ENCODE measurements at regions not wholly inside any gene's neighbourhood (a gene's known extent, or its start where the extent isn't known, plus 50 kb on each side); places are given as distances from the start of the nearest gene placed in this dataset.

DNA sequence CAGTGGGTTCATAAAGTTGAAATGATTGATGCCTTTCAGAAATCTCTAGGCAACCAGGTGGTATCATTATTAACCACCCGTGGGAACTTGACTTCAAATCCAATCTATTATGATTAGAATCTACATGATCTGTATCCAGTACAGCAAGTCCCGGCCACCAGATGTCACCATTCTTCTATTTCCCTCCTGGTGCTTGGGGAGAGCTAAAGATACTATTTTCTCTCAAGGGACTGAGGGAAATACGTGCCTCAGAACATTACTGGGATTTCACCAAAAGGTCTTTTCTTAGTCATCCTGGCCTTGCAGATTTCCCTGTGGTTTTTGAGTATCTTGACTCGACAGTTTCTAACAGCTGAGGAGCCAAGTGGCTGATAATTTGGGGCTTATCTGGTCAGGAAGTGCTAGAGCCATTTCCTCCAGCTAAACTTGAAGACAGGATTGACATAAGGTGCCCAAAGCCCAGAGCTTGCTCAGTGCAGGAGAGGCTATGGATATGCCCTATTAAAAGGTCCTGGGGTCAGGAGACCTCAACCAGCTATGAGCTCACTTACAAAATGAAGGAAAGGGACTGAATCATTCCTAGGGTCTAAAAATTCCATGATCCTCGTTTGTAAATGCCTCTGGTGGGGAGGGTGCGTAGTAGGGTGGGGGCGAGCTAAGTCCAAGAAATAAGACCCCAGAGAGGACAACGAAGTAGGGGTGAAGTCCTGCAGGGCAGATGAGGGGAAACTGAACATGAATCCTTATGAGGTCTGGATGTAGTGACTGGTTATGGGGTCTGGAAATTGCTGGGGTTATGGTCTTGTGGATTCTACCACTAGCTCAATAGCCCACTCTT is 135.4 kb upstream of the MGAT5 start:
- H3K4me1 Mint-ChIP-seq (ENCODE audit: low read depth), result peaks cover 35% of the 10 kb centered on the region
- CTCF ChIA-PET, result interaction anchor here (0.6 to 7.1 kb wide), 48 partner anchors 9 to 346 kb away, joined by 3 to 111 read pairs (median 5); partner anchors contain the start of gene MGAT5
- H3K9me3 Mint-ChIP-seq, result no peaks in the 10 kb centered on the region
- POLR2A ChIA-PET, result interaction anchor here (0.6 to 3.8 kb wide), 13 partner anchors 8 to 293 kb away, joined by 3 to 18 read pairs (median 5); no protein-coding TSS in a partner anchor
- no peaks in the 10 kb centered on the region for H3K36me3 Mint-ChIP-seq
- peak overlapping the region; percentile 95 for H3K4me3 Mint-ChIP-seq
- intact Hi-C loops (cut with micrococcal nuclease), result loop anchor here (1.0 to 5.0 kb wide), 11 partner anchors 18 to 800 kb away; partner anchors contain the start of gene CCNT2
- no peak overlapping the region for H3K27ac Mint-ChIP-seq
- peaks cover 4% of the 10 kb centered on the region for H3K27me3 Mint-ChIP-seq
- peak; percentile 91 for DNase-seq

DNA sequence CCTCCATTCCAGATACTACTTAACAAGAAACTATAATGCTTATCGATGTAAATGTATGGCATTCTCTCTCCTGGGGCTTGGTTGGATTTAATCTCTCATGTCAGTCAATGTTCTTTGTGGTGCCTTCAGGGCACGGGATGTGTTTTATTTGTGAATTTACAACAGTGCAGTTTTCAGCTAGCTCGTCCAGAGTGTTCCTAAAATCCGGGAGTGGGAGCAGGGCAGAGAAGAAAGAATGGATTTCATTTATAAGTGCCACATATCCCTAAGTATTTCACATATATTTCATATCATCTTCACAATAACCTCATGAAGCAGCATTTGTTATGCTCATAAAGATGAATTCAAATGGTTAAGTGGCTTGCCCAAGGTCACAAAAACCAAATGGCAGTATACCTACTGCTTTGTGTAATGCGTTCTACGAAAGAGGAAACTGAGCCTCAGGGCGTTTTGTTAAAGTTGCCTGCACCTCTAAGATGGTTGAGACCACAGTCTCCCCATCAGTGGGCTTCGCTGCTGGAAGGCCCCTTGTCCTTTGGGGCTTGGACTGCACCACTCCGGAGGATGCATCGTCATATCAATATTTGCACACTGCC is 134.7 kb upstream of the MGAT5 start:
- intact Hi-C loops (cut with micrococcal nuclease), result loop anchor here (1.0 to 5.0 kb wide), 6 partner anchors 18 to 800 kb away; partner anchors contain the start of gene CCNT2
- ChIA-PET POLR2A (interaction anchor here (0.6 to 4.3 kb wide), 15 partner anchors 7 to 292 kb away, joined by 3 to 21 read pairs (median 5); no protein-coding TSS in a partner anchor), CTCF (interaction anchor here (0.6 to 7.1 kb wide), 41 partner anchors 8 to 333 kb away, joined by 3 to 111 read pairs (median 5); partner anchors contain the start of gene MGAT5)
- no peaks in the 10 kb centered on the region for H3K9me3 Mint-ChIP-seq
- peaks cover 4% of the 10 kb centered on the region for H3K27me3 Mint-ChIP-seq
- H3K4me1 Mint-ChIP-seq (ENCODE audit: low read depth), result peaks cover 42% of the 10 kb centered on the region
- peak overlapping the region; percentile 94 for H3K27ac Mint-ChIP-seq
- peak overlapping the region; percentile 95 for H3K4me3 Mint-ChIP-seq
- H3K36me3 Mint-ChIP-seq, result no peaks in the 10 kb centered on the region
- no peak for DNase-seq

DNA sequence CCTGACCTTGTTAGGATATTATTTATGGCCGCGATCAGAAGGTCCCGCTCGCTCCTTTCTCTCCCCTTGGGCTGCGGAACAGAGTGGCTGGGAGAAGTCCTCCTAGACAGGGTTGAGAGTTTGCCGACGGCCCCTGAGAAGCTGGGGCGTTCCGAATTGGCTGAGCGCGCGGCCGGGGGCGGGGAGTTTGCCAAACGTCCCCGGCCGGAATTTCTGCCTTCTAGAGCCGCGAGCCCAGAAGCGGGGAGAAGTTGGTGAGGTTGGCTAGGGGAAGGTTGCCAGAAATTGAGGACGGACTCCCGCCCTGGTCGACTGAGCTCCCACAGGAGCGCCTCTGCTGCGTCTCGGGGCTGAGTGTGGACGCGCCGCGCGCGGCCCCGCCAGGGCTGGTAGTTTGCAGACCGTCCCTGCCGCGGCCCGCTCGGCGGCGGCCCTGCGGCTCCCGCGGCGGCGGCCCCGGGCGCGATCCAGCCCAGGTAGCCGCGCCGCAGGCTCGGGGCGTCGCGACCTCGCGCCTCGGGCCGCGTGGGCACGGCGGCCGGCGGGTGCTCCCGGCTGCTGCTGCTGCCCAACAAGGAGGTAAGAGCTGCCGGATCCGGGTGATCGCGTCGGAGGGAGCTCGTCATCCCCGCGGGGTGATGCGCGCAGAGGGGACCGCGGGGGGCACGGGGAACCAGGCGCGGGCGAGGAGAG is 134.0 kb upstream of the MGAT5 start:
- H3K4me1 Mint-ChIP-seq (ENCODE audit: low read depth), result peaks cover 47% of the 10 kb centered on the region
- H3K9me3 Mint-ChIP-seq, result no peaks in the 10 kb centered on the region
- H3K27ac Mint-ChIP-seq, result peak overlapping the region; percentile 94
- peak; percentile 87 for DNase-seq
- peak overlapping the region; percentile 95 for H3K4me3 Mint-ChIP-seq
- ChIA-PET POLR2A (interaction anchor here (0.7 to 4.3 kb wide), 13 partner anchors 8 to 291 kb away, joined by 3 to 21 read pairs (median 4); no protein-coding TSS in a partner anchor), CTCF (interaction anchor here (0.6 to 7.1 kb wide), 16 partner anchors 19 to 331 kb away, joined by 3 to 111 read pairs (median 6); partner anchors contain the start of gene MGAT5)
- H3K27me3 Mint-ChIP-seq, result peaks cover 2% of the 10 kb centered on the region
- no peaks in the 10 kb centered on the region for H3K36me3 Mint-ChIP-seq
- intact Hi-C loops (cut with micrococcal nuclease), result loop anchor here (1.0 to 10.0 kb wide), 7 partner anchors 17 to 799 kb away; partner anchors contain the start of gene CCNT2

DNA sequence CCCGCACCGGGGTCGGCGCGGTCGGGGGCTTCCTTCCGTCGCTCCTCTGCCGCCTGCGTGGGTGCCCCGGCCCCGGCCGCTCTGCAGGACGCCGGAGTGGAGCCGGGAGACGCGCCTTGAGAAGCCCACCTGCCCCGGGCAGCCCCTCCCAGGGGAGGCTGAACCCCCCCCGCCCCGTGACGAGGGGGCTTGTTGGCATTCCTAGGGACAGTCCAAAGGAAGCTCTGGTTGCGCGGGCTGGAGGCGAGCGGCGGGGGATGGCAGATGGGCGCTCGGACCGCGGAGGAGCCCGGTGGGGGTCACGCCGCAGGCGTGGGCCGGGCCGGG is 133.5 kb upstream of the MGAT5 start:
- Mint-ChIP-seq H3K27ac (no peak overlapping the region), H3K9me3 (no peaks in the 10 kb centered on the region), H3K4me3 (peak overlapping the region; percentile 75), H3K4me1 (ENCODE audit: low read depth) (peaks cover 52% of the 10 kb centered on the region), H3K36me3 (no peaks in the 10 kb centered on the region), H3K27me3 (peaks cover 2% of the 10 kb centered on the region)
- intact Hi-C loops (cut with micrococcal nuclease), result loop anchor here (10.0 kb wide), 1 partner anchor 564 kb away; no protein-coding TSS in a partner anchor
- DNase-seq, result no peak
- POLR2A ChIA-PET, result interaction anchor here (0.9 to 4.3 kb wide), 9 partner anchors 49 to 175 kb away, joined by 3 to 21 read pairs (median 4); no protein-coding TSS in a partner anchor
- CTCF ChIA-PET, result interaction anchor here (0.7 to 7.1 kb wide), 14 partner anchors 18 to 331 kb away, joined by 3 to 111 read pairs (median 6); partner anchors contain the start of gene MGAT5

DNA sequence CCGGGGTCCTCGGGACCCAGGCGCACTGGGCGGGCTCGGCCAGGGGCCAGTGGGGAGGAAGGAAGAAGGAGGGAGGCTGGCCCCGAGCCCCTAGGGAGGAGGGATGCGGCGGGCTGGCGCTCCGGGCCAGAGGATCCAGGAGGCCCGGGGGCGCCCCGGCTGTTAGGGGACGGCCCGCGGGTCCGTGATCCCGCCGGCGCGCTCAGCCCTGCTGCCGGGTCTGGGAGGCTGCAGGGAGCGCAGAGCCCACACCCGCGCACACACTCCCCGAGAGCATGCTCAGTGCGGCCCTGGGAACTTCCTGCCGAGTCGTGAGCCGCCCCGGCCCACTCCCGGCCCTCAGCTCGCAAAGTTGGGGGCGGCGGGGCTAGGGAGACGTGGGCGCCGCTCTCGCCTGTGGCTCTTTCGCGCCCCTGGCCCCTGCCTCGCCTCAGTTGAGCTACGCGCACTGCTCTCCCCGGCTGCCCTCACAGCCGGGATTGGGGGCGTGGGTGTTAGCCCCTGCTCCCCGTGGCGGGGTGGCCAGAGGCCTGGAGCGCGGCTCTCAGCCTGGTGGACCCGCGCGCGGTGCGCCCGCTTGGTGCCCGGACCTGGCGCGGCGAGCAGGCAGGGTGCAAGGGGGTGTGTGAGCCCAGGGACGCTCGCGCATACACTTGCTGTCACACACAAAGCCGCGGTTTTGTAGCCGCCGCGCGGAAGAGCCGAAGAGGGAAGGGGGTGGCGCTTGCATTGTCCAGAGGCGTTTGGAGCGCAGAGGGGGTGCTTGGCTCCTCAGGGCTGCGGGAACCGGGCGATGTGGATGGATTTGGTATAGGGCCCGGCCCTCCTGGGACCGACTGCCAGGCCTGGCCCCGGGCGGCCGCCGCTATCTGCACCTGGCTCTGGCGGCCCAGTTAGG is 132.9 kb upstream of the MGAT5 start:
- intact Hi-C loops (cut with micrococcal nuclease), result loop anchor here (10.0 kb wide), 1 partner anchor 564 kb away; no protein-coding TSS in a partner anchor
- ChIA-PET CTCF (interaction anchor here (0.6 to 7.1 kb wide), 13 partner anchors 9 to 330 kb away, joined by 3 to 111 read pairs (median 6); partner anchors contain the start of gene MGAT5), POLR2A (interaction anchor here (0.6 to 4.3 kb wide), 8 partner anchors 78 to 334 kb away, joined by 3 to 21 read pairs (median 6); no protein-coding TSS in a partner anchor)
- peak overlapping the region; percentile 75 for H3K4me3 Mint-ChIP-seq
- DNase-seq, result peak; percentile 73
- H3K9me3 Mint-ChIP-seq, result no peaks in the 10 kb centered on the region
- H3K27me3 Mint-ChIP-seq, result peaks cover 2% of the 10 kb centered on the region
- H3K36me3 Mint-ChIP-seq, result no peaks in the 10 kb centered on the region
- peak overlapping the region; percentile 23 for H3K27ac Mint-ChIP-seq
- H3K4me1 Mint-ChIP-seq (ENCODE audit: low read depth), result peaks cover 58% of the 10 kb centered on the region

DNA sequence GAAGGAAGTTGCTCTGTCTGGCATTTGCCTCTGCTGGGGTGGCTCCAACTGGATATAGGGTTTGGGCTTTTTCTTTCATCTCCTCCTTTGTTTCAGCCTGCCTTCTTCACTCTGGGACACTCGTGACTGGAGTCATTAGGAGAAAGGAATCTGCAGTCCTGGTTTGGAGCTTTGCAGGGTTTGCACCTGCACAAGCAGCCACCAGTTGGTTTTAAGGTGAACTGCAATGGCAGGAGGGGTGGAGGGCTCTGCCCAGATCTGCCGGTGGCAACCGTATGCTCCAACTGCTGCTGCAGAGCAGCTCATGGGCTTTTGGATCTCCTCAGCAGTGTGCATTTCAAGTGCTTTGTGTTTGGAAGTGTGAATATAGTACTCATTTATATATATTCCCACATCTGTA is 131.3 kb upstream of the MGAT5 start:
- H3K36me3 Mint-ChIP-seq, result no peaks in the 10 kb centered on the region
- H3K4me3 Mint-ChIP-seq, result no peak overlapping the region
- H3K27ac Mint-ChIP-seq, result no peak overlapping the region
- peaks cover 75% of the 10 kb centered on the region for H3K4me1 Mint-ChIP-seq (ENCODE audit: low read depth)
- H3K27me3 Mint-ChIP-seq, result no peaks in the 10 kb centered on the region
- no peaks in the 10 kb centered on the region for H3K9me3 Mint-ChIP-seq
- CTCF ChIA-PET, result interaction anchor here (0.6 to 7.1 kb wide), 9 partner anchors 18 to 329 kb away, joined by 3 to 111 read pairs (median 3); no protein-coding TSS in a partner anchor
- DNase-seq, result no peak
- intact Hi-C loops (cut with micrococcal nuclease), result loop anchor here (10.0 kb wide), 1 partner anchor 562 kb away; no protein-coding TSS in a partner anchor
- POLR2A ChIA-PET, result interaction anchor here (0.6 to 4.3 kb wide), 2 partner anchors 50 to 84 kb away, joined by 7 to 21 read pairs; no protein-coding TSS in a partner anchor

DNA sequence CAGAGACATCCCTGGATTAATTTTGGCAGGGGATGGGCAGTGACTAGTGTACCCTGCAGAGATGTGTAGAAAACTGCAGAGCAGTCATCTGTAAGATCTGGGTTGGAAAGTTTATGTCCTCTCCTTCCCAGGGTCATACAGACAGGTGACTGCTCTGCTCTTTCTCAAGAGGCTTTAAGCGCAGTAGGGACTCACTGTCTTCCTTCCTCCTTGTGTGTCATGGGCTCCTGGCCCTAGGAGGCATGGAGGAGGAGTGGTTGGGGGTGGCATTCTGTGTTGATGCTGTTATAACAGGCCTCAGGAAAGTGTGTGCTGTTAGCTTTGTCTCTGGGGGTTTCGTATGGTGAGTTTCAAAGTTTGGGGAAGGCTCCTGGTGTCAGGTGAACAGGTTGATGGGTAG is 130.5 kb upstream of the MGAT5 start:
- H3K27ac Mint-ChIP-seq, result no peak overlapping the region
- H3K27me3 Mint-ChIP-seq, result no peaks in the 10 kb centered on the region
- intact Hi-C loops (cut with micrococcal nuclease), result loop anchor here (10.0 kb wide), 1 partner anchor 561 kb away; no protein-coding TSS in a partner anchor
- POLR2A ChIA-PET, result interaction anchor here (4.3 kb wide), 1 partner anchor 83 kb away, joined by 21 read pairs; no protein-coding TSS in a partner anchor
- no peaks in the 10 kb centered on the region for H3K36me3 Mint-ChIP-seq
- CTCF ChIA-PET, result interaction anchor here (1.1 to 1.7 kb wide), 5 partner anchors 46 to 328 kb away, joined by 3 to 6 read pairs (median 3); no protein-coding TSS in a partner anchor
- no peak for DNase-seq
- no peak overlapping the region for H3K4me3 Mint-ChIP-seq
- H3K4me1 Mint-ChIP-seq (ENCODE audit: low read depth), result peaks cover 80% of the 10 kb centered on the region
- no peaks in the 10 kb centered on the region for H3K9me3 Mint-ChIP-seq

DNA sequence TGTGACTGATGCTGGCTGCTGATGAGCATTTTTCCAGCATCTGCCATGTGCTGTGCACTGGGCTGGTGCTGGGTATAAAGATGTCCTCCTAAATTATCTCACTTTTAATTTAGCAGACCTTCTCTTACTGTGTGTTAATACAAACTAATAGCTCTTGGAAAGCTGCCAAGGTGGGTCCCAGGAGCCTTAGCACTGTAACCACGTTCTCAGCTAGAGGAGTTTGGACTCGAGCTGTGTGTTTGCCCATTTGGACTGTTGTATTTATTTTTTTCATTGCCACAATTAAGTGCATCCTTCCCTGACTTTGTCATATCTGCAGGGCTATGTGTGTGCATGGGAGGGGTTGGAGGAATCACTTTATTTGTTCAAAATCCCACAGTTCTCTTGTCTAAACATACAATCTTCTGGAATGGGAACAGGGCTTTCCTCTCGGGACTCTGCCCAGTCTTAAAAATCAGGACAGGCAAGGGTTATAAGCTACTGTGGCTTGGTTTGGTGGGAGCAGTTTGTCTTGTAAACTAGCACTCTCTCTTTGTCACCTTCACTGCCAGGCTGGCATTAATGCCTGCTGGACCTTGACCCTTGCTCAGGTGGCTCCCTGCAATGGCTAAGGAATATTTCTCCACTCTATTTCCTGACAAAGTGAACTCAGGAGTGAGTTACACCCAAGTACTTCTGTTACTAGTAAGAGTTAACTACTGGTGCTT is 129.7 kb upstream of the MGAT5 start:
- H3K27me3 Mint-ChIP-seq, result no peaks in the 10 kb centered on the region
- peaks cover 77% of the 10 kb centered on the region for H3K4me1 Mint-ChIP-seq (ENCODE audit: low read depth)
- H3K27ac Mint-ChIP-seq, result no peak overlapping the region
- CTCF ChIA-PET, result interaction anchor here (1.1 to 2.2 kb wide), 2 partner anchors 45 to 83 kb away, joined by 3 to 10 read pairs; no protein-coding TSS in a partner anchor
- no peaks in the 10 kb centered on the region for H3K9me3 Mint-ChIP-seq
- no peaks in the 10 kb centered on the region for H3K36me3 Mint-ChIP-seq
- no peak overlapping the region for H3K4me3 Mint-ChIP-seq
- no peak for DNase-seq
- POLR2A ChIA-PET, result no interaction called here
- intact Hi-C loops (cut with micrococcal nuclease), result loop anchor here (10.0 kb wide), 1 partner anchor 561 kb away; no protein-coding TSS in a partner anchor

DNA sequence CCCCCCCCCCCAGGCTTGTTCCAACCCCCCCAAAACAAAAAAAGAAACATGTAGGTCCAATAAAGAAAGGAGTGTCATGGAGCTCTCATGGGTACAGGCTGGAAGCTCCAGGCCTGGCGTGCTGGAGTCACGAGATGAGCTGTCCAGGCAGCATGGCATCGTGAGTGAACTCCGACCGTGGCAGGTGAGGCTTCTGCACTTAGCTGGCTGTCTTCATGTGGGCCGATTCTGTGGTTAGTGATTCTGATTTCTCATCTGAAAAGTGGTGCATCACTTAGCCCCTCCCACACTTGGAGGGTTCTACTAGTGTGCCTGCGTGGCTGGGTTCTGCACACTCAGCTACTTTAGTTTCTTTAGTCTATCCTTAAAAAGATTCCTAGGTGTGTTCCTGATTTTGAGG is 126.4 kb upstream of the MGAT5 start:
- ChIA-PET POLR2A (interaction anchor here (0.6 to 2.3 kb wide), 8 partner anchors 9 to 123 kb away, joined by 3 to 10 read pairs (median 4); no protein-coding TSS in a partner anchor), CTCF (interaction anchor here (0.6 to 2.8 kb wide), 18 partner anchors 9 to 876 kb away, joined by 3 to 26 read pairs (median 4); no protein-coding TSS in a partner anchor)
- Mint-ChIP-seq H3K4me3 (peak overlapping the region; percentile 25), H3K27me3 (no peaks in the 10 kb centered on the region), H3K4me1 (ENCODE audit: low read depth) (peaks cover 73% of the 10 kb centered on the region), H3K9me3 (no peaks in the 10 kb centered on the region), H3K36me3 (peaks cover 14% of the 10 kb centered on the region), H3K27ac (no peak overlapping the region)
- intact Hi-C loops (cut with micrococcal nuclease), result loop anchor here (1.0 to 10.0 kb wide), 3 partner anchors 10 to 557 kb away; no protein-coding TSS in a partner anchor
- peak; percentile 86 for DNase-seq
